NT2/D1 (cell line): ENCODE measurements at regions not wholly inside any gene's neighbourhood (a gene's known extent, or its start where the extent isn't known, plus 50 kb on each side); places are given as distances from the start of the nearest gene placed in this dataset.

Experiments used
- DNase-seq: peaks from one replicate; pipeline ENCODE4 v3.0.0-alpha.2; 2011; ENCODE audit warnings: low read depth, low spot score
- H3K27me3 ChIP-seq: 2 replicates; pipeline ENCODE4 v1.6.0; 2011; ENCODE audit warnings: mild to moderate bottlenecking; ENCODE audit not compliant: insufficient read length, insufficient read depth
- H3K36me3 ChIP-seq: 2 replicates; pipeline ENCODE4 v1.6.1; 2011; ENCODE audit warnings: mild to moderate bottlenecking, low read length, mixed read lengths; ENCODE audit not compliant: insufficient read depth, insufficient read length
- H3K4me1 ChIP-seq: 2 replicates; pipeline ENCODE4 v1.5.1; 2011; ENCODE audit not compliant: insufficient read depth, insufficient read length
- H3K4me3 ChIP-seq: 2 replicates; pipeline ENCODE4 v1.5.1; 2011; ENCODE audit warnings: low read depth; ENCODE audit not compliant: insufficient read length
- H3K9ac ChIP-seq: 2 replicates; pipeline ENCODE4 v1.6.0; 2011; ENCODE audit warnings: low read depth; ENCODE audit not compliant: insufficient read length
- H3K9me3 ChIP-seq: 2 replicates; pipeline ENCODE4 v1.5.1; 2011; ENCODE audit warnings: mild to moderate bottlenecking, low read length; ENCODE audit not compliant: insufficient read depth
- SUZ12 ChIP-seq: IDR thresholded peaks from 2 replicates; pipeline ENCODE4 v1.6.1; 2011; ENCODE audit not compliant: insufficient read length, insufficient read depth; ENCODE audit errors: extremely low read depth
- YY1 ChIP-seq: IDR thresholded peaks from 2 replicates; pipeline ENCODE4 v1.6.1; 2011; ENCODE audit not compliant: insufficient read length, insufficient read depth
- ZNF274 ChIP-seq: IDR thresholded peaks from 2 replicates; pipeline ENCODE4 v1.6.1; 2011; ENCODE audit warnings: mild to moderate bottlenecking, low read depth, low read length

GRCh38 chr5:120769312-120769872 is 305.3 kb downstream of the PRR16 start:
- Histone ChIP-seq H3K36me3 (no peaks in the 10 kb centered on the region), H3K4me1 (no peaks in the 10 kb centered on the region), H3K27me3 (no peaks in the 10 kb centered on the region), H3K4me3 (no peak overlapping the region), H3K9me3 (no peaks in the 10 kb centered on the region), H3K9ac (no peak overlapping the region)
- TF ChIP-seq ZNF274: no peak
- no peak for TF ChIP-seq SUZ12
- TF ChIP-seq YY1: no peak
- no peak for DNase-seq

- DNase-seq: no peak
- no peaks in the 10 kb centered on the region for H3K4me1 ChIP-seq
- TF ChIP-seq ZNF274 (no peak), YY1 (no peak), SUZ12 (no peak)
- no peaks in the 10 kb centered on the region for H3K36me3 ChIP-seq
- no peak overlapping the region for H3K9ac ChIP-seq
- H3K27me3 ChIP-seq: no peaks in the 10 kb centered on the region
- no peak overlapping the region for H3K4me3 ChIP-seq
- no peaks in the 10 kb centered on the region for H3K9me3 ChIP-seq
These were observed 307.1 kb downstream of the PRR16 start for GRCh38 chr5:120771202-120771601.

DNA sequence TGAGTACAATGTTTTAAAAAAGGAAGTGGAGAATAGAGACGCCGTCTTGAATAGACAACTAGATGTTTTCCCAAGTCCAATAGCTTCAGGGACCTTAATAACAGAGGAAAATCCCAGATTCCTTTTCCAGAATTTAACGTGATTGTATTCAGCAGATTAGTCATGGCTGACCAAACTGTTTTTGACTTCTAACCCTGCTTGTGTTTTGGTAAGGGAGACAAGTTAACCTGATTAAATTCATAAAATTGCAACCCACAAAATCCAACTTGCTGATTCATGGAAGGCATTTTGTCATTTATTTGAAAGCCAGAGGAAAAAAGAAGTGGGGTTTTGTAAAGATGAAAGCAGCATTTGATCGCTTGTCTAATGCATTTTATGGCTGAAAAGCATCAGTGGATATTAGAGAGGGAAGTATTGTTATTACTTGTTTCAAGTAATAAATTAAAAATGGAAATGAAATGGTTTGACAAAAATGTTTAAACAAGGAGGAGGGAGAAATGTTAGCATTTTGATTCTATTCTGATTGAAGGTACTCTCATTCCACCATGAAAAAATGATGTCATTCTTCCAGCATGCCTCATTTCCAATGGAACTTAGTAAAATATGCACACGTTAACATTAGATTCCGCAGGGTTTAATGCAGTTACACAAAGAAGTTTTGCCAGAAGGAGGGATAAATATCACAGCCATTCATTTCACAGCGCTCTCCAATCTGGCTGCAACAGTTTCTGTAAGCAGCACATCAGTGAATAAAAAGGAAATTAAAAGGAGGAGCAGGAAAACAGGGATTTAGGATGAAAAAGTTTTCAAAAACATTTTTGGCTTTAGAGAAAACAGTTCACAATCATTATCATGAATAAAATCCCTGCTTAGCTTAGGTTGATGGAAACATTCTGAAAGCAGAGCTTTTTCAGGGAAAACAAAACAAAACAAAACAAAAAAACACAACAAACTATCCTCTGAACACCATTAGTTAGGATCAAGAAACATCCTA is 314.7 kb downstream of the PRR16 start:
- Histone ChIP-seq H3K9ac (no peak overlapping the region), H3K27me3 (no peaks in the 10 kb centered on the region), H3K9me3 (no peaks in the 10 kb centered on the region), H3K4me1 (no peaks in the 10 kb centered on the region), H3K4me3 (no peak overlapping the region), H3K36me3 (no peaks in the 10 kb centered on the region)
- DNase-seq: no peak
- no peak for TF ChIP-seq SUZ12
- TF ChIP-seq YY1: no peak
- TF ChIP-seq ZNF274: no peak

DNA sequence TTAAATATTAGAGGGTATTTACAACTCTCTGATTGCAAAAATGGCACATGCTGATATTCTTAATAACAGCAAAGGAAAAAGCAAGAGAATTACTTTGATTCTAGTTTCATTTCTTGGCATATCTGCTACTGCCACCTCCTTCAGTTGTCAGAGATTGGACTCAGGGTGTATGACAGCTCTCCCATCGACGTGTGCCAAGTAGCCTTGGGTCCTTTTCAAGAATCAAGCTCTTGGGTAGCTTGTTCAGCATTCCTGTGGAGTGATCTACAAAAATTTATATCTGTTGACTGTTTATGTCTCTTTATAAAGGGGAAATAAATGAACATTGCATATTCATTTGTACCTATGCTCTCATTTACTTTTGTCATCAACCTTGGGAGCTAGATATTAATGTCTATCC is 315.6 kb downstream of the PRR16 start:
- no peaks in the 10 kb centered on the region for H3K9me3 ChIP-seq

GRCh38 chr5:120788481-120788880 is 324.4 kb downstream of the PRR16 start:
- H3K36me3 ChIP-seq: no peaks in the 10 kb centered on the region
- no peak for DNase-seq
- no peak overlapping the region for H3K4me3 ChIP-seq
- TF ChIP-seq YY1: no peak
- no peak for TF ChIP-seq SUZ12
- no peak for TF ChIP-seq ZNF274
- H3K4me1 ChIP-seq: no peaks in the 10 kb centered on the region
- H3K9me3 ChIP-seq: no peaks in the 10 kb centered on the region
- no peak overlapping the region for H3K9ac ChIP-seq
- H3K27me3 ChIP-seq: no peaks in the 10 kb centered on the region

More for the DNA sequence above, 315.6 kb downstream of the PRR16 start:
- H3K27me3 ChIP-seq: no peaks in the 10 kb centered on the region
- no peak for DNase-seq
- no peak overlapping the region for H3K9ac ChIP-seq
- TF ChIP-seq SUZ12 (no peak), ZNF274 (no peak), YY1 (no peak)
- no peaks in the 10 kb centered on the region for H3K36me3 ChIP-seq
- no peak overlapping the region for H3K4me3 ChIP-seq
- H3K4me1 ChIP-seq: no peaks in the 10 kb centered on the region

- Histone ChIP-seq H3K36me3 (no peaks in the 10 kb centered on the region), H3K9me3 (no peaks in the 10 kb centered on the region), H3K4me1 (no peaks in the 10 kb centered on the region), H3K9ac (no peak overlapping the region), H3K27me3 (no peaks in the 10 kb centered on the region), H3K4me3 (no peak overlapping the region)
- DNase-seq: no peak
- TF ChIP-seq YY1: no peak
- no peak for TF ChIP-seq ZNF274
- TF ChIP-seq SUZ12: no peak
These were observed 325.8 kb downstream of the PRR16 start for GRCh38 chr5:120789918-120790317.

GRCh38 chr5:120790339-120790738 is 326.2 kb downstream of the PRR16 start:
- Histone ChIP-seq H3K36me3 (no peaks in the 10 kb centered on the region), H3K9me3 (no peaks in the 10 kb centered on the region), H3K4me3 (no peak overlapping the region), H3K9ac (no peak overlapping the region), H3K27me3 (no peaks in the 10 kb centered on the region), H3K4me1 (no peaks in the 10 kb centered on the region)
- no peak for TF ChIP-seq SUZ12
- no peak for TF ChIP-seq ZNF274
- no peak for DNase-seq

DNA sequence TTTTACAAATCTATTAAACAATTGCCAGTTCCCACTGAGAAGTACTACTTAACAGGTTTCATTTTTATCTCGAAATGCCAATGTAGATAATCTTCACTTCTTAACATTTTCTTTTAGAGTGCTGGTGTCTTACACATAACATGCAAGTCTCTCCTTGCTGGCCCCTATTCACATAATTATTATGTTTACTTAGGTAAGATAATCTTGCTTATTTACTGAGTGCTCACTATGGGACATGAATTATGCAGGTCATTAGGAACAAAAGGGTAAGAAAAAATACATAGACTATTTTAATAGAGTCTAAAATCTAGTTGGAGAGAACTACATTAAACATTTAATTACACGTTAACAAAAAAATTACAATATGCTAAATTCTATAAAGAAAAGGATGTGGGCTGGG is 328.4 kb downstream of the PRR16 start:
- Histone ChIP-seq H3K36me3 (no peaks in the 10 kb centered on the region), H3K9ac (no peak overlapping the region), H3K27me3 (no peaks in the 10 kb centered on the region), H3K4me3 (no peak overlapping the region), H3K4me1 (no peaks in the 10 kb centered on the region), H3K9me3 (no peaks in the 10 kb centered on the region)
- DNase-seq: no peak
- TF ChIP-seq YY1: no peak
- no peak for TF ChIP-seq SUZ12
- no peak for TF ChIP-seq ZNF274
